ENCODE measurements at regions not wholly inside any gene's neighbourhood (a gene's known extent, or its start where the extent isn't known, plus 50 kb on each side); places are given as distances from the start of the nearest gene placed in this dataset.

GRCh38 chr2:12075603-12076002 is 329.2 kb downstream of the LPIN1 start:
- TF ChIP-seq CTCF (IDR thresholded peaks at IDR 0.05) (no peak), POLR2A (IDR thresholded peaks at IDR 0.05) (no peak)
